Nephron progenitor cell (in vitro differentiated cells): ENCODE measurements at regions not wholly inside any gene's neighbourhood (a gene's known extent, or its start where the extent isn't known, plus 50 kb on each side); places are given as distances from the start of the nearest gene placed in this dataset.
"Not testable (repeated sequence)": the region's sequence is repeated elsewhere in the genome, so short reads cannot be mapped to it uniquely, and the experiment has no call there.

ENCODE experiments used
- DNase-seq: peaks from one replicate; pipeline ENCODE4 v3.0.0; 2021
- H3K27ac Mint-ChIP-seq: 2 replicates; pipeline ENCODE4 v1.8.0; 2021; ENCODE audit warnings: mild to moderate bottlenecking, moderate library complexity, mixed read lengths
- H3K27me3 Mint-ChIP-seq: 2 replicates; pipeline ENCODE4 v1.8.0; 2021; ENCODE audit warnings: mild to moderate bottlenecking, low read depth, mixed read lengths; ENCODE audit not compliant: poor library complexity
- H3K36me3 Mint-ChIP-seq: 2 replicates; pipeline ENCODE4 v1.8.0; 2021; ENCODE audit warnings: low read depth, mixed read lengths
- H3K4me1 Mint-ChIP-seq: 2 replicates; pipeline ENCODE4 v1.8.0; 2021; ENCODE audit warnings: mixed read lengths
- H3K4me3 Mint-ChIP-seq: 2 replicates; pipeline ENCODE4 v1.8.0; 2021; ENCODE audit warnings: mild to moderate bottlenecking, moderate library complexity, mixed read lengths
- H3K9me3 Mint-ChIP-seq: 2 replicates; pipeline ENCODE4 v1.8.0; 2021; ENCODE audit warnings: mild to moderate bottlenecking, moderate library complexity, mixed read lengths
- CTCF ChIP-seq: fragments of 200-600 bp; sonication (generic); IDR thresholded peaks from 2 replicates; pipeline ENCODE4 v1.5.0; 2021; ENCODE audit warnings: antibody characterized with exemption

GRCh38 chrX:56618323-56618722, 54.9 kb downstream of the UBQLN2 start:
- H3K27me3 Mint-ChIP-seq: peaks cover 4% of the 10 kb centered on the region
- no peak overlapping the region for H3K27ac Mint-ChIP-seq
- peaks cover 10% of the 10 kb centered on the region for H3K4me1 Mint-ChIP-seq
- TF ChIP-seq CTCF: no peak
- DNase-seq: no peak
- no peak overlapping the region for H3K4me3 Mint-ChIP-seq
- H3K9me3 Mint-ChIP-seq: peaks cover 41% of the 10 kb centered on the region
- no peaks in the 10 kb centered on the region for H3K36me3 Mint-ChIP-seq

- peaks cover 42% of the 10 kb centered on the region for H3K9me3 Mint-ChIP-seq
- no peak overlapping the region for H3K4me3 Mint-ChIP-seq
- H3K27ac Mint-ChIP-seq: no peak overlapping the region
- DNase-seq: no peak
- peaks cover 4% of the 10 kb centered on the region for H3K27me3 Mint-ChIP-seq
- H3K4me1 Mint-ChIP-seq: peaks cover 6% of the 10 kb centered on the region
- H3K36me3 Mint-ChIP-seq: no peaks in the 10 kb centered on the region
- no peak for TF ChIP-seq CTCF
These were observed 59.9 kb downstream of the UBQLN2 start for GRCh38 chrX:56623316-56623715.

- not testable (repeated sequence) for H3K27ac Mint-ChIP-seq, H3K36me3 Mint-ChIP-seq, H3K4me3 Mint-ChIP-seq, H3K27me3 Mint-ChIP-seq, H3K4me1 Mint-ChIP-seq, DNase-seq
- peaks cover 72% of the 10 kb centered on the region for H3K9me3 Mint-ChIP-seq
These were observed 71.6 kb downstream of the UBQLN2 start for GRCh38 chrX:56635060-56635459.

- no peak for TF ChIP-seq CTCF
- DNase-seq: no peak
- Mint-ChIP-seq H3K4me1 (no peaks in the 10 kb centered on the region), H3K36me3 (no peaks in the 10 kb centered on the region), H3K27ac (no peak overlapping the region), H3K27me3 (peaks cover 6% of the 10 kb centered on the region), H3K9me3 (peaks cover 83% of the 10 kb centered on the region), H3K4me3 (no peak overlapping the region)
These were observed 67.8 kb upstream of the NBDY start for GRCh38 chrX:56661193-56661592.
